Nephron (organoid): ENCODE measurements at regions not wholly inside any gene's neighbourhood (a gene's known extent, or its start where the extent isn't known, plus 50 kb on each side); places are given as distances from the start of the nearest gene placed in this dataset.

Experiments
- H3K27ac Mint-ChIP-seq, 3 experiments: 2 replicates each; pipeline ENCODE4 v1.8.0; 2020; ENCODE audit warnings: mixed read lengths in 3 of 3, mild to moderate bottlenecking in 2 of 3, moderate library complexity in 1 of 3
- H3K27me3 Mint-ChIP-seq: 2 replicates; pipeline ENCODE4 v1.8.0; 2021; ENCODE audit warnings: low read depth, mild to moderate bottlenecking, moderate library complexity, mixed read lengths
- H3K36me3 Mint-ChIP-seq: 2 replicates; pipeline ENCODE4 v1.8.0; 2020; ENCODE audit warnings: low read depth, mixed read lengths
- H3K4me1 Mint-ChIP-seq: 2 replicates; pipeline ENCODE4 v1.8.0; 2020; ENCODE audit warnings: mixed read lengths
- H3K4me3 Mint-ChIP-seq, 3 experiments: 2 replicates each; pipeline ENCODE4 v1.8.0; 2020; ENCODE audit warnings: mild to moderate bottlenecking in 3 of 3, mixed read lengths in 3 of 3, moderate library complexity in 2 of 3
- H3K9me3 Mint-ChIP-seq: 2 replicates; pipeline ENCODE4 v1.8.0; 2020; ENCODE audit warnings: mixed read lengths
- CTCF ChIP-seq, 3 experiments: fragments of 200-600 bp; sonication (generic); IDR thresholded peaks; one replicate each; pipeline ENCODE4 v1.5.0; 2021; ENCODE audit warnings: antibody characterized with exemption in 3 of 3; ENCODE audit not compliant: unreplicated experiment in 3 of 3

- Mint-ChIP-seq H3K27me3 (peaks cover 18% of the 10 kb centered on the region), H3K4me3 (no peak overlapping the region), H3K9me3 (peaks cover 3% of the 10 kb centered on the region), H3K4me1 (no peaks in the 10 kb centered on the region), H3K36me3 (no peaks in the 10 kb centered on the region), H3K27ac (no peak overlapping the region)
- TF ChIP-seq CTCF (IDR thresholded peaks at IDR 0.05; ENCODE audit: unreplicated experiment in 3 of 3) = no peak
These were observed 66.6 kb upstream of the LHX1 start for GRCh38 chr17:36870720-36870999.

- H3K4me3 Mint-ChIP-seq = no peak overlapping the region
- no peaks in the 10 kb centered on the region for H3K4me1 Mint-ChIP-seq
- no peak for TF ChIP-seq CTCF (IDR thresholded peaks at IDR 0.05; ENCODE audit: unreplicated experiment in 3 of 3)
- no peaks in the 10 kb centered on the region for H3K36me3 Mint-ChIP-seq
- H3K27me3 Mint-ChIP-seq = peaks cover 18% of the 10 kb centered on the region
- peaks cover 3% of the 10 kb centered on the region for H3K9me3 Mint-ChIP-seq
- H3K27ac Mint-ChIP-seq = no peak overlapping the region
These were observed 61.5 kb upstream of the LHX1 start for GRCh38 chr17:36875698-36876293.

GRCh38 chr17:36876966-36877365 lies 60.3 kb upstream of the LHX1 start:
- H3K9me3 Mint-ChIP-seq = peaks cover 8% of the 10 kb centered on the region
- no peaks in the 10 kb centered on the region for H3K4me1 Mint-ChIP-seq
- H3K36me3 Mint-ChIP-seq = no peaks in the 10 kb centered on the region
- H3K4me3 Mint-ChIP-seq = no peak overlapping the region
- TF ChIP-seq CTCF (IDR thresholded peaks at IDR 0.05; ENCODE audit: unreplicated experiment in 3 of 3) = no peak
- no peak overlapping the region for H3K27ac Mint-ChIP-seq
- H3K27me3 Mint-ChIP-seq = peaks cover 23% of the 10 kb centered on the region

GRCh38 chr17:36877771-36878170 lies 59.5 kb upstream of the LHX1 start:
- H3K9me3 Mint-ChIP-seq = peaks cover 14% of the 10 kb centered on the region
- no peak for TF ChIP-seq CTCF (IDR thresholded peaks at IDR 0.05; ENCODE audit: unreplicated experiment in 3 of 3)
- peaks cover 30% of the 10 kb centered on the region for H3K27me3 Mint-ChIP-seq
- H3K4me1 Mint-ChIP-seq = no peaks in the 10 kb centered on the region
- H3K27ac Mint-ChIP-seq = no peak overlapping the region
- H3K36me3 Mint-ChIP-seq = peaks cover 6% of the 10 kb centered on the region
- no peak overlapping the region for H3K4me3 Mint-ChIP-seq

- Mint-ChIP-seq H3K4me1 (no peaks in the 10 kb centered on the region), H3K4me3 (no peak overlapping the region), H3K36me3 (peaks cover 6% of the 10 kb centered on the region), H3K27me3 (peaks cover 30% of the 10 kb centered on the region), H3K9me3 (peaks cover 14% of the 10 kb centered on the region), H3K27ac (no peak overlapping the region)
- no peak for TF ChIP-seq CTCF (IDR thresholded peaks at IDR 0.05; ENCODE audit: unreplicated experiment in 3 of 3)
These were observed 59.1 kb upstream of the LHX1 start for GRCh38 chr17:36878216-36878615.

- H3K9me3 Mint-ChIP-seq = peaks cover 11% of the 10 kb centered on the region
- H3K27me3 Mint-ChIP-seq = peaks cover 31% of the 10 kb centered on the region
- H3K4me1 Mint-ChIP-seq = no peaks in the 10 kb centered on the region
- no peak for TF ChIP-seq CTCF (IDR thresholded peaks at IDR 0.05; ENCODE audit: unreplicated experiment in 3 of 3)
- H3K4me3 Mint-ChIP-seq = no peak overlapping the region
- peaks cover 6% of the 10 kb centered on the region for H3K36me3 Mint-ChIP-seq
- H3K27ac Mint-ChIP-seq = no peak overlapping the region
These were observed 58.2 kb upstream of the LHX1 start for GRCh38 chr17:36879027-36879426.
